ENCODE measurements at regions not wholly inside any gene's neighbourhood (a gene's known extent, or its start where the extent isn't known, plus 50 kb on each side); places are given as distances from the start of the nearest gene placed in this dataset.
A peak's percentile ranks its signal among the peaks of the same experiment; 100 is the strongest.

DNA sequence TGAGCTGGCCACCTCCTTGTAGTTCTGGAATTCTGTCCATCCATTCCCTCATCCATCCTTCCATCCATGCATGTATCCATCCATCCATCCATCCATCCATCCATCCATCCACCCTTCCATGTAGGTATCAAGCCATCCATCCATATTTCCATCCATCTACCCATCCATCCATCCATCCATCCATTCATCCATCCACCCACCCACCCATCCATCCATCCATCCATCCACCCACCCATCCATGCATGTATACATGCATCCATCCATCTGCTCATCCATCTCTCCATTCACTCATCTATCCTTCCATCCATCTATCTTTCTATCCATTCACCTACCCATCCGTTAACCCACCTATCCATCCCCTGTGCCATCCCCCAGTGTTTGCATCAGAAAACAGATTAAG is 153.6 kb upstream of the STX18 start:
- no peak overlapping the region for H3K4me3 ChIP-seq (ENCODE audit: low read depth, low read length, poor library complexity, severe bottlenecking)
- intact Hi-C loops (cut with micrococcal nuclease; ENCODE audit: unreplicated experiment): no loop called here
- CTCF ChIA-PET: no interaction called here
- BruUV-seq (replicated peaks): no TSS peak
- no peaks in the 10 kb centered on the region for H3K4me1 ChIP-seq (ENCODE audit: insufficient read depth, low read length, poor library complexity, severe bottlenecking)
- TF ChIP-seq, protein P1, sequence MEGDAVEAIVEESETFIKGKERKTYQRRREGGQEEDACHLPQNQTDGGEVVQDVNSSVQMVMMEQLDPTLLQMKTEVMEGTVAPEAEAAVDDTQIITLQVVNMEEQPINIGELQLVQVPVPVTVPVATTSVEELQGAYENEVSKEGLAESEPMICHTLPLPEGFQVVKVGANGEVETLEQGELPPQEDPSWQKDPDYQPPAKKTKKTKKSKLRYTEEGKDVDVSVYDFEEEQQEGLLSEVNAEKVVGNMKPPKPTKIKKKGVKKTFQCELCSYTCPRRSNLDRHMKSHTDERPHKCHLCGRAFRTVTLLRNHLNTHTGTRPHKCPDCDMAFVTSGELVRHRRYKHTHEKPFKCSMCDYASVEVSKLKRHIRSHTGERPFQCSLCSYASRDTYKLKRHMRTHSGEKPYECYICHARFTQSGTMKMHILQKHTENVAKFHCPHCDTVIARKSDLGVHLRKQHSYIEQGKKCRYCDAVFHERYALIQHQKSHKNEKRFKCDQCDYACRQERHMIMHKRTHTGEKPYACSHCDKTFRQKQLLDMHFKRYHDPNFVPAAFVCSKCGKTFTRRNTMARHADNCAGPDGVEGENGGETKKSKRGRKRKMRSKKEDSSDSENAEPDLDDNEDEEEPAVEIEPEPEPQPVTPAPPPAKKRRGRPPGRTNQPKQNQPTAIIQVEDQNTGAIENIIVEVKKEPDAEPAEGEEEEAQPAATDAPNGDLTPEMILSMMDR (conservative IDR thresholded peaks at IDR 0.05; ENCODE audit: low read depth, low read length): no peak
- no peak for TF ChIP-seq EZH2 (IDR thresholded peaks at IDR 0.05; ENCODE audit: borderline replicate concordance, low read depth, low read length, poor library complexity, severe bottlenecking)
- no peaks in the 10 kb centered on the region for H3K9me3 ChIP-seq (ENCODE audit: low read depth, low read length, poor library complexity, severe bottlenecking)
- no peaks in the 10 kb centered on the region for H3K27me3 ChIP-seq (replicated peaks; ENCODE audit: insufficient read depth, low read depth, low read length, poor library complexity)
- no peaks in the 10 kb centered on the region for H3K36me3 ChIP-seq (ENCODE audit: insufficient read depth, low read length, poor library complexity, severe bottlenecking)
- DNase-seq (ENCODE audit: low spot score): no peak
- H3K27ac ChIP-seq (ENCODE audit: low read depth, low read length, poor library complexity, severe bottlenecking): no peak overlapping the region
- POLR2A ChIA-PET (ENCODE audit: low non-redundant PET): no interaction called here

DNA sequence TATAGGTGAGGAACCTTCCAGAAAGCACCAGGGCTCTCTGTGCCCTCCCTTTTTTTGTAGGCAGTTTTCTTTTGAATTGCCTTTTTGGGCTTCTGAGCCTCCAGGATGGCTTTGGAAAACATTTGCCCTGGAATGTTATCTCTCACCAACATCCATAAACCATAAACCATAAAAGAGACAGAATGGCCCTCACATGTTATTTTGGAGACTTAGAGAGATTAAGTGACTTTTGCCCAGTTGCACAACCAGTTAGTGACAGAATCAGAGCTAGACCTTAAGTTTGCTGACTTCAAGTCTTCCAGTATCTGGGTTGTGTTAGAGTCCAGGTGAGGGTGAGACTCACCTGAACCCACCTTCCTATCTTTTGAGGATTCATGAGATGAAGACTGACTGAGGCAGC is 153.0 kb upstream of the STX18 start:
- Histone ChIP-seq H3K9me3 (ENCODE audit: low read depth, low read length, poor library complexity, severe bottlenecking) (no peaks in the 10 kb centered on the region), H3K36me3 (ENCODE audit: insufficient read depth, low read length, poor library complexity, severe bottlenecking) (no peaks in the 10 kb centered on the region), H3K27ac (ENCODE audit: low read depth, low read length, poor library complexity, severe bottlenecking) (no peak overlapping the region), H3K4me1 (ENCODE audit: insufficient read depth, low read length, poor library complexity, severe bottlenecking) (no peaks in the 10 kb centered on the region), H3K4me3 (ENCODE audit: low read depth, low read length, poor library complexity, severe bottlenecking) (no peak overlapping the region), H3K27me3 (replicated peaks; ENCODE audit: insufficient read depth, low read depth, low read length, poor library complexity) (no peaks in the 10 kb centered on the region)
- BruUV-seq (replicated peaks): no TSS peak
- ChIA-PET CTCF (no interaction called here), POLR2A (ENCODE audit: low non-redundant PET) (no interaction called here)
- intact Hi-C loops (cut with micrococcal nuclease; ENCODE audit: unreplicated experiment): no loop called here
- DNase-seq (ENCODE audit: low spot score): no peak
- TF ChIP-seq EZH2 (IDR thresholded peaks at IDR 0.05; ENCODE audit: borderline replicate concordance, low read depth, low read length, poor library complexity, severe bottlenecking): no peak
- TF ChIP-seq, protein P1 (conservative IDR thresholded peaks at IDR 0.05; ENCODE audit: low read depth, low read length): no peak

DNA sequence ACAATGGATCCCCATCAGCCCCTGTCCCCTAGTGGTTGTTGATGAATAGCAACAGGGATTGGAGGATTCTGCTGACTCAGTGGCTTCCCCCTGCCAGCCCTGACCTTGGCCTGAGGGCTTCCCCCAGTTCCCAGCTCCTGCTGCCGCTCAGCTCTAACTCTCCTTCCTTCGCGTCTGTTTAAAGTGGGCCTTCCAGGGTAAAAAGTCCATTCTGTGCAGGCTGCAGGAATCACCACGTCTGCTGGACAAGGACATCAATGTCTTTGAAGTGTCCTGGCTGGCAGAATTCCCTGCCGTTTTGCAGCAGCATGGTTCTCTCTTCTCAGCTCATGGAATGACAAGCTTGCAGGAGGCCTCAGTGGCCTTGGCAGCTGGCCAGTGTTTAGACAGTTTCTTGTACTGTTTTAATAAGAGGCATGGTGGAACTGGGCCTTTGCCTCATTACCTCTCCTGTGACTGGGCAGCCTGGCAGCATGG is 152.5 kb upstream of the STX18 start:
- ChIA-PET CTCF (no interaction called here), POLR2A (ENCODE audit: low non-redundant PET) (no interaction called here)
- DNase-seq (ENCODE audit: low spot score): peak; percentile 38
- H3K4me1 ChIP-seq (ENCODE audit: insufficient read depth, low read length, poor library complexity, severe bottlenecking): no peaks in the 10 kb centered on the region
- H3K4me3 ChIP-seq (ENCODE audit: low read depth, low read length, poor library complexity, severe bottlenecking): no peak overlapping the region
- TF ChIP-seq, protein P1 (conservative IDR thresholded peaks at IDR 0.05; ENCODE audit: low read depth, low read length): peak; percentile 31; the same call in 1 of the 2 replicates
- no peak for TF ChIP-seq EZH2 (IDR thresholded peaks at IDR 0.05; ENCODE audit: borderline replicate concordance, low read depth, low read length, poor library complexity, severe bottlenecking)
- BruUV-seq (replicated peaks): no TSS peak
- H3K27me3 ChIP-seq (replicated peaks; ENCODE audit: insufficient read depth, low read depth, low read length, poor library complexity): no peaks in the 10 kb centered on the region
- no peaks in the 10 kb centered on the region for H3K36me3 ChIP-seq (ENCODE audit: insufficient read depth, low read length, poor library complexity, severe bottlenecking)
- no peak overlapping the region for H3K27ac ChIP-seq (ENCODE audit: low read depth, low read length, poor library complexity, severe bottlenecking)
- no peaks in the 10 kb centered on the region for H3K9me3 ChIP-seq (ENCODE audit: low read depth, low read length, poor library complexity, severe bottlenecking)
- intact Hi-C loops (cut with micrococcal nuclease; ENCODE audit: unreplicated experiment): no loop called here
